Right atrium auricular region (tissue), 2 donors: ENCODE measurements at regions not wholly inside any gene's neighbourhood (a gene's known extent, or its start where the extent isn't known, plus 50 kb on each side); places are given as distances from the start of the nearest gene placed in this dataset.

Source experiments
- DNase-seq: peaks from one replicate; pipeline ENCODE4 v3.0.0-alpha.2; 2019; ENCODE audit warnings: low spot score
- H3K27ac ChIP-seq, 2 donors: fragments of 200-600 bp; sonication (generic); 1 replicate in 1 of 2; 2 replicates in 1 of 2; pipeline ENCODE4 v1.5.1; 2016 to 2019
- H3K27me3 ChIP-seq, 2 donors: fragments of 200-600 bp; sonication (generic); one replicate each; pipeline versions ENCODE4 v1.5.1 to v1.6.0; 2017 to 2019
- H3K36me3 ChIP-seq: fragments of 200-600 bp; sonication (generic); one replicate; pipeline ENCODE4 v1.5.1; 2016
- H3K4me1 ChIP-seq, 2 donors: fragments of 200-600 bp; sonication (generic); one replicate each; pipeline versions ENCODE4 v1.5.1 to v1.6.0; 2017 to 2019
- H3K4me3 ChIP-seq, 2 donors: fragments of 200-600 bp; sonication (generic); 1 replicate in 1 of 2; 2 replicates in 1 of 2; pipeline ENCODE4 v1.5.1; 2017 to 2019; ENCODE audit warnings: mild to moderate bottlenecking in 1 of 2, moderate library complexity in 1 of 2
- H3K9me3 ChIP-seq, 2 donors: fragments of 200-600 bp; sonication (generic); one replicate each; pipeline ENCODE4 v1.5.1; 2019
- TF ChIP-seq, protein P1 (sequence below), 2 donors: fragments of 200-600 bp; sonication (generic); IDR thresholded peaks; one replicate each; pipeline ENCODE4 v1.5.1; 2019; ENCODE audit warnings: antibody characterized with exemption in 2 of 2

DNA sequence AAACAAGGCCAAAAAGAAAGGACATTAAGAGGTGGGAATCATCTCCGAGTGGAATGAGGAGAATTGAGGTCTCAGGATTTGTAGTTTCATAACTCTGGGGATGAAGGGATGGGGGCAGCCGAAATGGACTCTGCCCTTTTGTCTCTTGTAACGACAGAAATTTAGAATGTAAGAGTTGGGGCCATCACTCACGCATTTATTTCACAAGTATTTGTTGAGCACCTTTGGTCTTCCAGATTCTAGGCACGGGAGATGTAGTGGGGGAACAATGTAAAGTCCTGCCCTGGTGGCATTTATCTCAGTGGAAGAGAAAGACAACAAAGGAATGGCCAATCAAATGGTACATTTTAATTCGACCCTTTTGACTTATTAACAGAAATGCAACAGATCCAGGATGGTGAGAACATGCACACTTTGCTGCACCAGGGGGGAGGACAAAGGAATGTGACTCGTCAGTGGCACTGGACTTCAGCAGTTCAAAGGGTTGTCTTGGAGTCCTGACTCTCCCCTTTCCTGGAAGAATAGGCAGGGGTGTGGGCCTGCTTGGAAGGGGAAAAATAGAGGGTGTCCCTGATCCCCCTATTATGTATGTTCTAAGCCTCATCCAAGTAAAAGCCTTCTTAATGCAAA, 102.0 kb downstream of the TMEM30B start:
- no peak for DNase-seq
- H3K36me3 ChIP-seq = no peaks in the 10 kb centered on the region
- H3K27me3 ChIP-seq = no peaks in the 10 kb centered on the region
- no peaks in the 10 kb centered on the region for H3K9me3 ChIP-seq
- no peaks in the 10 kb centered on the region for H3K4me1 ChIP-seq
- H3K4me3 ChIP-seq = no peak overlapping the region
- H3K27ac ChIP-seq = no peak overlapping the region
- TF ChIP-seq, protein P1, sequence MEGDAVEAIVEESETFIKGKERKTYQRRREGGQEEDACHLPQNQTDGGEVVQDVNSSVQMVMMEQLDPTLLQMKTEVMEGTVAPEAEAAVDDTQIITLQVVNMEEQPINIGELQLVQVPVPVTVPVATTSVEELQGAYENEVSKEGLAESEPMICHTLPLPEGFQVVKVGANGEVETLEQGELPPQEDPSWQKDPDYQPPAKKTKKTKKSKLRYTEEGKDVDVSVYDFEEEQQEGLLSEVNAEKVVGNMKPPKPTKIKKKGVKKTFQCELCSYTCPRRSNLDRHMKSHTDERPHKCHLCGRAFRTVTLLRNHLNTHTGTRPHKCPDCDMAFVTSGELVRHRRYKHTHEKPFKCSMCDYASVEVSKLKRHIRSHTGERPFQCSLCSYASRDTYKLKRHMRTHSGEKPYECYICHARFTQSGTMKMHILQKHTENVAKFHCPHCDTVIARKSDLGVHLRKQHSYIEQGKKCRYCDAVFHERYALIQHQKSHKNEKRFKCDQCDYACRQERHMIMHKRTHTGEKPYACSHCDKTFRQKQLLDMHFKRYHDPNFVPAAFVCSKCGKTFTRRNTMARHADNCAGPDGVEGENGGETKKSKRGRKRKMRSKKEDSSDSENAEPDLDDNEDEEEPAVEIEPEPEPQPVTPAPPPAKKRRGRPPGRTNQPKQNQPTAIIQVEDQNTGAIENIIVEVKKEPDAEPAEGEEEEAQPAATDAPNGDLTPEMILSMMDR (IDR thresholded peaks at IDR 0.05) = no peak

DNA sequence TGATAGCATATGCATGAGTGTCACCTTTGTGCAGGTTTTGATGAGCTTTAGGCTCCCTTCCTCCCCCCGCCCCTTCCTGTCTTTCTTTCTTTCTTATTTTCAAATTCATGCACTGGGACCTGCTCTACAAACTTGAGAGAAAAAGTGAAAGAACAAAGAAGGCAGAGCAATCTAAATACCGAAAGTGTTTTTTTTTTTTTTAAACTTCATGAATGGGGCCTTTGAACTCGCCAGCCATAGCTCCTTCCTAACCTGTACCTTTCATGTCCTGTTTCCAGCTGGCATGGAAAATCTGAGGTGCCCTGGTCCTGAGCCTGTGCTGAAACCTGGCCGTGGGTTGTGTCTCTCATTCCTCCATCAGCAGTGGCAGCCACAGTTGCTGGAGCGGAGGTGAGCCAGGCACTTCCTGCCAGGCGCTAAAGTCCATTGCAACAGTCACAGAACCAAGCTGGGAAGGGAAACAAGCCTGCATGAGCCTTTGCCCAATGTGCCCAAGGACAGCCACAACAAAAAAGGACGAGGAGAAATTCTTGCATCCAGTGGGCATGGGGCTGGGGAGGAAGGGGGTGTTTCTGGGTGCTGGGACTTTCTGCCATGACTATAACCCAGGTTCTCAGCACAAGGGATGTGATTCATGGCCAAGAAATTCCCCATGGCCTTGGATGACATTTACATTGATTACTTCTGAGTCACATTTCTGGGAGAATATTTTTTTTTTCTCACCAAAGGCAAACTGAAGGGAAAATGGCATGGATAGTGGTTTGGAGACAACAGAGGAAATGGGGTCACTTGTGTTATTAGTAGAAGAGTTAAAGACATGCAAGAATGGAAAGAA, 102.7 kb downstream of the TMEM30B start:
- no peak for DNase-seq
- H3K9me3 ChIP-seq = no peaks in the 10 kb centered on the region
- H3K4me1 ChIP-seq = no peaks in the 10 kb centered on the region
- H3K36me3 ChIP-seq = no peaks in the 10 kb centered on the region
- H3K27ac ChIP-seq = no peak overlapping the region
- H3K27me3 ChIP-seq = no peaks in the 10 kb centered on the region
- TF ChIP-seq, protein P1 (IDR thresholded peaks at IDR 0.05) = no peak
- no peak overlapping the region for H3K4me3 ChIP-seq

DNA sequence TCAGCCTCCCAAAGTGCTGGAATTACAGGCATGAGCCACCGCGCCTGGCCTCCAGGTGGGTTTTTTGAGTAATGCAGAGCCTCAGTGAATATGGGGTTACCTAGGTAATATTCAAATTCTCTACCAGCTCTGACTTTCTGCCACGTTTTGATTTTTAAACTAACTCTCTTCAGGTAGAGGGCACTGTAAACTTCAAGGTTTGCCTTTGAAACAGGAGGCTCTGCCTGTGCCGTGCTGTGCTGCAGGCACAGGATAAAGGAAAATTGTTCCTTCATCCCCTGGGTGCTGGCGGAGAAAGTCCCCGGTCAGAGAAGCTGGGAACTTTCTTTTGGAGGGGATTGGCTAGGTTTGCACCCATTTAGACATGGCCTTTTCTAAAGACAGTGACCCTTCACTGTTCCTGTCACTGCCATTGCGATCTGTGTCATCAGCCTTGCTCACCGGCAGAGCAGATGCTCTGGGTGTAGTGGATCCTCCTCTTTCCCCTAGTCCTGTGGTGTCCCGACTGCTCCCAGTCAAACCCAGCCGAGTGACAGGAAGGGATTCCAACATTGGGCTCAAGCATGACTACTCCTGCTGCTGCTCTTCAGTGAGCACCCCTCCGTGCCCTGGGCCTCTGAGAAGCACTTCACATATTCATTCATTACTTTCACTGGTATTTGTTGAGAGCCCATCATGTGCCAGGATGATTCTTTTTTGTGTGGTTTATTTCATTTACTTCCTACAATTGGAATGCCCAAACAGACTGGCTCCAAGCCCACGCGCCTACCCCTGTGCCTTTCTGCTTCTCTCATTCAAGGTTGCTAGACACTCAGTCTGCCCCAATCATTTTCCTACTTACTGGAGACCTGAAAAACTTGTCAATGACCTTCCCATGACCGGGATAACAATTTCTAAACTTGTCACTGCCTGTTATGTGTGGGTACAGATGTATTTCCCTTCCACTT, 103.6 kb downstream of the TMEM30B start:
- Histone ChIP-seq H3K36me3 (no peaks in the 10 kb centered on the region), H3K27me3 (no peaks in the 10 kb centered on the region), H3K27ac (no peak overlapping the region), H3K4me3 (no peak overlapping the region), H3K9me3 (no peaks in the 10 kb centered on the region), H3K4me1 (no peaks in the 10 kb centered on the region)
- DNase-seq = no peak
- TF ChIP-seq, protein P1 (IDR thresholded peaks at IDR 0.05) = no peak

DNA sequence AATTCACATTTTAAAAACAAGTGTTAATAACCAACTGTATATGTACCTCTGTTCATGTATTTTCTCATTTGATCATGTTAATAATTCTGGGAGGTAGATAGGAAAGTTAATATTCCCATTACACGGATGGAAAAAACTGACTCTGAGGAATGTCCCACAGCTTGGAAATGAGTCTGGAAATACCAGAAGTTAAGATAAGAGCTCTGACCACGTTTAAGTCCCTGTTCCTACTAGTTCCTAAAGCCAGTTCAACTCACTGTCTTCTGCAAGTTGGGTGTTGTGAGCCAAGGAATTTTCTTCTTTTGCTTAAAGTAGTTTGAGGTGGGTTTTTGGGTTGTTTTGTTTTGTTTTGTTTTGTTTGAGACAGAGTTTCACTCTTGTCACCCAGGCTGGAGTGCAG, 104.5 kb downstream of the TMEM30B start:
- H3K27me3 ChIP-seq = no peaks in the 10 kb centered on the region
- H3K36me3 ChIP-seq = no peaks in the 10 kb centered on the region
- H3K4me1 ChIP-seq = no peaks in the 10 kb centered on the region
- H3K9me3 ChIP-seq = no peaks in the 10 kb centered on the region
- no peak overlapping the region for H3K27ac ChIP-seq
- H3K4me3 ChIP-seq = no peak overlapping the region
- no peak for DNase-seq
- TF ChIP-seq, protein P1 (IDR thresholded peaks at IDR 0.05) = no peak

DNA sequence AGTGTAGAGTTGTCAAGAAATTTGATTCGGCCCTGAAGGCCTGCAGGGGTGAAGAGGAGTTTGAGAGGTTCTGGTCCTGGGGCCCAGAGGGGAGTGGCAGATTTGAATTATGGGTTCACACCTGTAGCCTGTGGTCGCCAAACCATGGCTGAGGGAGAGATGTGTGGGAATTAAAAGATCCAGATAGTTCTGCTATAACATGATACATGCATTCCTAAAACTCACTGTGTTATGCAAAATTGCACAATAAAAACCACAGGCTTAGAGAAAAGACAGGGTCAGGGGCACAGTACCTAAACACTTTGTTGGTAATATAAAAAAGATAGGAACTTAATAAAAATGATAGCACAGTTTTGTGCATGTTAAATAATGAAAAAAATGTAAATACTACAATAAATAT, 106.2 kb downstream of the TMEM30B start:
- Histone ChIP-seq H3K36me3 (no peaks in the 10 kb centered on the region), H3K4me1 (no peaks in the 10 kb centered on the region), H3K27ac (no peak overlapping the region), H3K9me3 (no peaks in the 10 kb centered on the region), H3K27me3 (no peaks in the 10 kb centered on the region), H3K4me3 (no peak overlapping the region)
- no peak for DNase-seq
- TF ChIP-seq, protein P1 (IDR thresholded peaks at IDR 0.05) = no peak
